Osteocyte (in vitro differentiated cells): ENCODE measurements at regions not wholly inside any gene's neighbourhood (a gene's known extent, or its start where the extent isn't known, plus 50 kb on each side); places are given as distances from the start of the nearest gene placed in this dataset.

Source experiments
- DNase-seq: peaks from one replicate; pipeline ENCODE4 v3.0.0; 2021; ENCODE audit warnings: mixed read lengths; ENCODE audit not compliant: unreplicated experiment; ENCODE audit errors: extremely low spot score
- H3K27ac Mint-ChIP-seq: one replicate; pipeline ENCODE4 v1.8.0; 2021; ENCODE audit warnings: mild to moderate bottlenecking, mixed read lengths; ENCODE audit not compliant: unreplicated experiment
- H3K27me3 Mint-ChIP-seq: one replicate; pipeline ENCODE4 v1.8.0; 2021; ENCODE audit warnings: mixed read lengths; ENCODE audit not compliant: unreplicated experiment
- H3K36me3 Mint-ChIP-seq: one replicate; pipeline ENCODE4 v1.8.0; 2021; ENCODE audit warnings: mixed read lengths; ENCODE audit not compliant: unreplicated experiment
- H3K4me1 Mint-ChIP-seq: one replicate; pipeline ENCODE4 v1.8.0; 2021; ENCODE audit warnings: mixed read lengths; ENCODE audit not compliant: unreplicated experiment
- H3K4me3 Mint-ChIP-seq: one replicate; pipeline ENCODE4 v1.8.0; 2021; ENCODE audit warnings: mild to moderate bottlenecking, moderate library complexity, mixed read lengths; ENCODE audit not compliant: unreplicated experiment
- H3K9me3 Mint-ChIP-seq: one replicate; pipeline ENCODE4 v1.8.0; 2021; ENCODE audit warnings: mixed read lengths; ENCODE audit not compliant: unreplicated experiment
- CTCF ChIP-seq: fragments of 200-600 bp; sonication (generic); IDR thresholded peaks from 2 replicates; pipeline ENCODE4 v1.5.0; 2021; ENCODE audit warnings: antibody characterized with exemption, mild to moderate bottlenecking, moderate library complexity

- DNase-seq = no peak
- Mint-ChIP-seq H3K9me3 (peaks cover 14% of the 10 kb centered on the region), H3K27ac (no peak overlapping the region), H3K27me3 (peaks cover 15% of the 10 kb centered on the region), H3K4me3 (no peak overlapping the region), H3K36me3 (no peaks in the 10 kb centered on the region), H3K4me1 (no peaks in the 10 kb centered on the region)
- TF ChIP-seq CTCF = no peak
Observed at GRCh38 chr9:13923381-13923780, 390.6 kb downstream of the NFIB start.

GRCh38 chr9:13920557-13920956, 393.4 kb downstream of the NFIB start:
- Mint-ChIP-seq H3K9me3 (peaks cover 14% of the 10 kb centered on the region), H3K4me3 (no peak overlapping the region), H3K36me3 (no peaks in the 10 kb centered on the region), H3K27ac (no peak overlapping the region), H3K27me3 (peaks cover 19% of the 10 kb centered on the region), H3K4me1 (peaks cover 5% of the 10 kb centered on the region)
- DNase-seq = no peak
- no peak for TF ChIP-seq CTCF

GRCh38 chr9:13919401-13919800, 394.5 kb downstream of the NFIB start:
- Mint-ChIP-seq H3K27me3 (peaks cover 19% of the 10 kb centered on the region), H3K27ac (no peak overlapping the region), H3K9me3 (peaks cover 14% of the 10 kb centered on the region), H3K36me3 (no peaks in the 10 kb centered on the region), H3K4me1 (peaks cover 5% of the 10 kb centered on the region), H3K4me3 (no peak overlapping the region)
- TF ChIP-seq CTCF = no peak
- no peak for DNase-seq

- TF ChIP-seq CTCF = no peak
- H3K4me3 Mint-ChIP-seq = no peak overlapping the region
- no peaks in the 10 kb centered on the region for H3K9me3 Mint-ChIP-seq
- H3K36me3 Mint-ChIP-seq = no peaks in the 10 kb centered on the region
- H3K4me1 Mint-ChIP-seq = peaks cover 5% of the 10 kb centered on the region
- H3K27ac Mint-ChIP-seq = no peak overlapping the region
- H3K27me3 Mint-ChIP-seq = peaks cover 22% of the 10 kb centered on the region
- DNase-seq = no peak
Observed at GRCh38 chr9:13917534-13917933, 396.4 kb downstream of the NFIB start.

- no peak for TF ChIP-seq CTCF
- no peak for DNase-seq
- peaks cover 15% of the 10 kb centered on the region for H3K27me3 Mint-ChIP-seq
- no peaks in the 10 kb centered on the region for H3K36me3 Mint-ChIP-seq
- H3K4me3 Mint-ChIP-seq = no peak overlapping the region
- H3K27ac Mint-ChIP-seq = no peak overlapping the region
- no peaks in the 10 kb centered on the region for H3K9me3 Mint-ChIP-seq
- peaks cover 11% of the 10 kb centered on the region for H3K4me1 Mint-ChIP-seq
Observed at GRCh38 chr9:13915591-13916301, 398.2 kb downstream of the NFIB start.
